ENCODE measurements at regions not wholly inside any gene's neighbourhood (a gene's known extent, or its start where the extent isn't known, plus 50 kb on each side); places are given as distances from the start of the nearest gene placed in this dataset.

DNA sequence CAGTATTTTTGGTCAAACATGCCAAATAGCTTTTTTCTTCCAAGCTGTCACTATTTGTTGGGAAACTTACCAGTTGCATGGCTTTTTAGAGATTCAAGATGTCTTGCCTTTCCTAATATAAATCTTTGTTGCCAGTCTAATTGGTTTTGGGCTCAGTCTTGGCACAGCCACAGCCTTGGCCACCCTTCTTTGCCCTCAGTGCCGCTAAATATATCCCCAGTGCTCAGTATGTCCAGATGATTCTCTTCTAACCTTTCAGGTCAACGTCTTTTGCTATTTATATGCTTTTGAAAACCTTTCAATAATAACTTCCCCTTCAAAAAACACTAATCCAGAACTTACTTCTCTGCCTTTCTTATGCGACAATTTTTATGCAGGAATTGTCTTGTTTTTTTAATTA is 483.1 kb upstream of the ZFHX3 start:
- Histone ChIP-seq H3K27ac (ENCODE audit: extremely low read length, insufficient read depth, low read length) (no peak overlapping the region), H3K9me3 (ENCODE audit: low read length) (no peaks in the 10 kb centered on the region), H3K4me1 (ENCODE audit: insufficient read depth, low read length) (no peaks in the 10 kb centered on the region), H3K4me3 (replicated peaks in 1 of 3; ENCODE audit: insufficient read depth in 1 of 3, low read depth in 2 of 3, low read length in 3 of 3) (no peak overlapping the region), H3K79me2 (ENCODE audit: insufficient read depth, low read length) (no peaks in the 10 kb centered on the region), H3K4me2 (ENCODE audit: low read depth, low read length) (no peak overlapping the region), H3K36me3 (replicated peaks in 1 of 2; ENCODE audit: control insufficient read depth in 1 of 2, insufficient read depth in 2 of 2, low read length in 2 of 2) (no peaks in the 10 kb centered on the region), H4K20me1 (ENCODE audit: insufficient read depth, low read length) (no peaks in the 10 kb centered on the region), H2AFZ (ENCODE audit: low read length) (no peak overlapping the region), H3K27me3 (ENCODE audit: control insufficient read depth in 1 of 2, insufficient read depth in 2 of 2, low read length in 2 of 2) (peaks cover 0 to 4% of the 10 kb centered on the region in 2 experiments; a peak in 1 of 5 replicates), H3K9ac (ENCODE audit: insufficient read depth, low read depth, low read length) (no peak overlapping the region)
- DNase-seq (ENCODE audit: low spot score) = no peak
- intact Hi-C loops (cut with micrococcal nuclease; ENCODE audit: unreplicated experiment) (no loop called here), in situ Hi-C loops (cut with HindIII; ENCODE audit: extremely low pct_ligation_motif_present, low pct_unique_long_range_greater_than_20kb) (no loop called here)
- FAIRE-seq = no peak
- BruUV-seq (replicated peaks) = no TSS peak
- TF ChIP-seq ZNF160 (CRISPR knock-in tag; IDR thresholded peaks at IDR 0.05) (no peak), FOSL2 (CRISPR knock-in tag; IDR thresholded peaks at IDR 0.05) (no peak), XBP1 (CRISPR knock-in tag; IDR thresholded peaks at IDR 0.05) (no peak), ZNF30 (CRISPR knock-in tag; IDR thresholded peaks at IDR 0.05) (no peak), ZFYVE20 (CRISPR knock-in tag; IDR thresholded peaks at IDR 0.05; ENCODE audit: borderline replicate concordance, low read depth) (no peak), NFIB (CRISPR knock-in tag; IDR thresholded peaks at IDR 0.05; ENCODE audit: borderline replicate concordance) (no peak), SOX13 (IDR thresholded peaks at IDR 0.05) (no peak), SOX13 (CRISPR knock-in tag; conservative IDR thresholded peaks at IDR 0.05 in 1 of 2, IDR thresholded peaks at IDR 0.05 in 1 of 2) (no peak), POLR2A (IDR thresholded peaks at IDR 0.05; ENCODE audit: insufficient read depth in 1 of 2, low read depth in 2 of 2, low read length in 2 of 2) (no peak), SOX6 (IDR thresholded peaks at IDR 0.05) (no peak), SOX6 (CRISPR knock-in tag; IDR thresholded peaks at IDR 0.05) (no peak), HNRNPL (IDR thresholded peaks at IDR 0.05; ENCODE audit: low read depth, low read length) (no peak), ZNF205 (CRISPR knock-in tag; IDR thresholded peaks at IDR 0.05) (no peak), CREB1 (IDR thresholded peaks at IDR 0.05) (no peak), CREB1 (CRISPR knock-in tag; IDR thresholded peaks at IDR 0.05) (no peak), ZMYM4 (CRISPR knock-in tag; IDR thresholded peaks at IDR 0.05) (no peak), ZNF264 (CRISPR knock-in tag; IDR thresholded peaks at IDR 0.05) (no peak), ZNF75D (CRISPR knock-in tag; IDR thresholded peaks at IDR 0.05; ENCODE audit: borderline replicate concordance) (no peak)
- TF ChIP-seq, protein P1, sequence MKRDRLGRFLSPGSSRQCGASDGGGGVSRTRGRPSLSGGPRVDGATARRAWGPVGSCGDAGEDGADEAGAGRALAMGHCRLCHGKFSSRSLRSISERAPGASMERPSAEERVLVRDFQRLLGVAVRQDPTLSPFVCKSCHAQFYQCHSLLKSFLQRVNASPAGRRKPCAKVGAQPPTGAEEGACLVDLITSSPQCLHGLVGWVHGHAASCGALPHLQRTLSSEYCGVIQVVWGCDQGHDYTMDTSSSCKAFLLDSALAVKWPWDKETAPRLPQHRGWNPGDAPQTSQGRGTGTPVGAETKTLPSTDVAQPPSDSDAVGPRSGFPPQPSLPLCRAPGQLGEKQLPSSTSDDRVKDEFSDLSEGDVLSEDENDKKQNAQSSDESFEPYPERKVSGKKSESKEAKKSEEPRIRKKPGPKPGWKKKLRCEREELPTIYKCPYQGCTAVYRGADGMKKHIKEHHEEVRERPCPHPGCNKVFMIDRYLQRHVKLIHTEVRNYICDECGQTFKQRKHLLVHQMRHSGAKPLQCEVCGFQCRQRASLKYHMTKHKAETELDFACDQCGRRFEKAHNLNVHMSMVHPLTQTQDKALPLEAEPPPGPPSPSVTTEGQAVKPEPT (CRISPR knock-in tag; IDR thresholded peaks at IDR 0.05; ENCODE audit: low read depth) = no peak
- 3% methylated on average over 3 of the region's 3 CpGs for WGBS (ENCODE audit: low lambda C conversion rate)
- ChIA-PET CTCF (ENCODE audit: low intra/inter-chr PET ratio, low total read pairs) (no interaction called here), POLR2A (no interaction called here)
- ATAC-seq = no peak

Measured in HepG2 (cell line).